Ishikawa (cell line): ENCODE measurements at regions not wholly inside any gene's neighbourhood (a gene's known extent, or its start where the extent isn't known, plus 50 kb on each side); places are given as distances from the start of the nearest gene placed in this dataset.

Source experiments
- CEBPB ChIP-seq: IDR thresholded peaks from 2 replicates; pipeline ENCODE4 v1.6.1; 2012
- EGR1 ChIP-seq: IDR thresholded peaks from 2 replicates; pipeline ENCODE4 v1.6.1; 2012
- EP300 ChIP-seq: IDR thresholded peaks from 2 replicates; pipeline ENCODE4 v1.6.1; 2012; ENCODE audit warnings: borderline replicate concordance
- FOXM1 ChIP-seq: IDR thresholded peaks from 2 replicates; pipeline ENCODE4 v1.6.1; 2012; ENCODE audit warnings: low read depth, borderline replicate concordance
- TCF12 ChIP-seq: IDR thresholded peaks from 2 replicates; pipeline ENCODE4 v1.6.1; 2012; ENCODE audit warnings: low read depth
- TEAD4 ChIP-seq: IDR thresholded peaks from 2 replicates; pipeline ENCODE4 v1.6.1; 2012
- ZBTB7A ChIP-seq: IDR thresholded peaks from 2 replicates; pipeline ENCODE4 v1.6.1; 2012; ENCODE audit warnings: low read depth
- TF ChIP-seq, protein P1 (sequence below): IDR thresholded peaks from 2 replicates; pipeline ENCODE4 v1.6.1; 2012

DNA sequence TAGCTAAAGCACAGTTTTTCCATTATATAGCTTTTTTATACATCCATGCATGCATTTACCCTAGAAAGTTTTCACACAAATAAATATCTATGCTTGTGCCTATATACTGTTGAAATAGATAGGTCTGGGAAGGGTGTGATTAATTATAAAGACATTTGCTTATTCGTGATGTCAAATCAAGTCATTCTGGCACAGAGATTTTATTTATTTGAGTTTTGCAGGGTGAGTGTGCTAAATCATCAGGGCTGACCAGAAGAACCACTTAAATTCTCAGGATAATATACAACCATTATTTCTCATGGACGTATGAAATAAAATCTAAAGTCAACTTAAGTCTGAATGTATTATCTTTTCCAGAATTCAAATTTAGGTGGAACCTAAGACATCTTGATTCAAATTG, 295.5 kb downstream of the EPHA4 start:
- TF ChIP-seq ZBTB7A (no peak), EGR1 (no peak), FOXM1 (no peak), TCF12 (no peak), CEBPB (no peak), TEAD4 (no peak), EP300 (no peak)
- TF ChIP-seq, protein P1, sequence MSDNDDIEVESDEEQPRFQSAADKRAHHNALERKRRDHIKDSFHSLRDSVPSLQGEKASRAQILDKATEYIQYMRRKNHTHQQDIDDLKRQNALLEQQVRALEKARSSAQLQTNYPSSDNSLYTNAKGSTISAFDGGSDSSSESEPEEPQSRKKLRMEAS: no peak
